GM19324 (cell line): ENCODE measurements at regions not wholly inside any gene's neighbourhood (a gene's known extent, or its start where the extent isn't known, plus 50 kb on each side); places are given as distances from the start of the nearest gene placed in this dataset.

ENCODE experiments used
- ATAC-seq: cut with Tn5 transposase; IDR thresholded peaks from one replicate; pipeline ENCODE4 v1.9.1; 2021; ENCODE audit warnings: mild to moderate bottlenecking, moderate library complexity; ENCODE audit not compliant: unreplicated experiment, low FRiP score

- ATAC-seq: no peak
These were observed 377.8 kb downstream of the MATN1 start for GRCh38 chr1:30345491-30346130.

GRCh38 chr1:30343562-30343961, 379.8 kb downstream of the MATN1 start:
- ATAC-seq: no peak

GRCh38 chr1:30342535-30343141, 380.7 kb downstream of the MATN1 start:
- no peak for ATAC-seq

- no peak for ATAC-seq
These were observed 382.5 kb downstream of the MATN1 start for GRCh38 chr1:30340934-30341333.

- ATAC-seq: no peak
These were observed 383.5 kb downstream of the MATN1 start for GRCh38 chr1:30339866-30340265.

- ATAC-seq: no peak
These were observed 384.6 kb downstream of the MATN1 start for GRCh38 chr1:30338765-30339164.

- no peak for ATAC-seq
These were observed 386.1 kb downstream of the MATN1 start for GRCh38 chr1:30337324-30337620.

GRCh38 chr1:30336550-30337323, 386.6 kb downstream of the MATN1 start:
- no peak for ATAC-seq

- ATAC-seq: no peak
These were observed 387.4 kb downstream of the MATN1 start for GRCh38 chr1:30335997-30336390.

- no peak for ATAC-seq
These were observed 387.9 kb downstream of the MATN1 start for GRCh38 chr1:30335389-30335996.

- no peak for ATAC-seq
These were observed 388.6 kb downstream of the MATN1 start for GRCh38 chr1:30334767-30335166.

GRCh38 chr1:30332116-30333094, 391.0 kb downstream of the MATN1 start:
- no peak for ATAC-seq

GRCh38 chr1:30331415-30332065, 391.8 kb downstream of the MATN1 start:
- no peak for ATAC-seq

GRCh38 chr1:30330644-30331043, 392.7 kb downstream of the MATN1 start:
- no peak for ATAC-seq

GRCh38 chr1:30329802-30330557, 393.4 kb downstream of the MATN1 start:
- no peak for ATAC-seq

- ATAC-seq: no peak
These were observed 394.1 kb downstream of the MATN1 start for GRCh38 chr1:30329263-30329753.

GRCh38 chr1:30328401-30329262, 394.8 kb downstream of the MATN1 start:
- no peak for ATAC-seq

GRCh38 chr1:30328100-30328370, 395.4 kb downstream of the MATN1 start:
- ATAC-seq: no peak
